ENCODE measurements at regions not wholly inside any gene's neighbourhood (a gene's known extent, or its start where the extent isn't known, plus 50 kb on each side); places are given as distances from the start of the nearest gene placed in this dataset.
A peak's percentile ranks its signal among the peaks of the same experiment; 100 is the strongest.
"Not testable (repeated sequence)": the region's sequence is repeated elsewhere in the genome, so short reads cannot be mapped to it uniquely, and the experiment has no call there.

- intact Hi-C loops (cut with DNase I), result no loop called here
- DNase-seq, result no peak
- ATAC-seq, result no peak
Measured at GRCh38 chr16:59907611-59908010, 1173.5 kb upstream of the GOT2 start.

- no peak for DNase-seq
- intact Hi-C loops (cut with DNase I), result no loop called here
- no peak for ATAC-seq
Measured at GRCh38 chr16:59905606-59906005, 1171.5 kb upstream of the GOT2 start.

- intact Hi-C loops (cut with DNase I), result no loop called here
- DNase-seq (no peak), ATAC-seq (no peak)
Measured at GRCh38 chr16:59905131-59905530, 1171.0 kb upstream of the GOT2 start.

GRCh38 chr16:59899940-59900339 is 1165.8 kb upstream of the GOT2 start:
- no peak for DNase-seq
- ATAC-seq, result no peak
- intact Hi-C loops (cut with DNase I), result no loop called here

- DNase-seq (no peak), ATAC-seq (no peak)
- intact Hi-C loops (cut with DNase I), result no loop called here
Measured at GRCh38 chr16:59892376-59892775, 1158.3 kb upstream of the GOT2 start.

GRCh38 chr16:59887856-59888255 is 1153.7 kb upstream of the GOT2 start:
- intact Hi-C loops (cut with DNase I), result no loop called here
- ATAC-seq, result no peak
- no peak for DNase-seq

- ATAC-seq (peak; percentile 82 to 92), DNase-seq (peak; percentile 57)
- intact Hi-C loops (cut with DNase I), result no loop called here
Measured at GRCh38 chr16:59886021-59886420, 1151.9 kb upstream of the GOT2 start.

GRCh38 chr16:59881376-59881775 is 1147.3 kb upstream of the GOT2 start:
- intact Hi-C loops (cut with DNase I), result no loop called here
- ATAC-seq, result no peak
- DNase-seq, result no peak

GRCh38 chr16:59880611-59881010 is 1146.5 kb upstream of the GOT2 start:
- DNase-seq, result no peak
- intact Hi-C loops (cut with DNase I), result no loop called here
- no peak for ATAC-seq

GRCh38 chr16:59878999-59879398 is 1144.9 kb upstream of the GOT2 start:
- DNase-seq (no peak), ATAC-seq (no peak)
- intact Hi-C loops (cut with DNase I), result no loop called here

- no peak for ATAC-seq
- no peak for DNase-seq
- intact Hi-C loops (cut with DNase I), result no loop called here
Measured at GRCh38 chr16:59878479-59878878, 1144.4 kb upstream of the GOT2 start.

- intact Hi-C loops (cut with DNase I), result no loop called here
- DNase-seq, result no peak
- ATAC-seq, result no peak
Measured at GRCh38 chr16:59864981-59865666, 1131.0 kb upstream of the GOT2 start.

GRCh38 chr16:59859676-59860402 is 1125.7 kb upstream of the GOT2 start:
- DNase-seq (no peak), ATAC-seq (no peak)
- intact Hi-C loops (cut with DNase I), result no loop called here

- DNase-seq (no peak), ATAC-seq (no peak)
- intact Hi-C loops (cut with DNase I), result no loop called here
Measured at GRCh38 chr16:59854846-59855439, 1120.8 kb upstream of the GOT2 start.

- no peak for DNase-seq
- intact Hi-C loops (cut with DNase I), result no loop called here
- no peak for ATAC-seq
Measured at GRCh38 chr16:59849716-59850115, 1115.6 kb upstream of the GOT2 start.

- DNase-seq (no peak), ATAC-seq (peak in 1 of 2 donors; percentile 66)
- intact Hi-C loops (cut with DNase I), result no loop called here
Measured at GRCh38 chr16:59848296-59848695, 1114.2 kb upstream of the GOT2 start.

GRCh38 chr16:59840169-59840568 is 1106.1 kb upstream of the GOT2 start:
- DNase-seq, result no peak
- no peak for ATAC-seq
- intact Hi-C loops (cut with DNase I), result no loop called here

- no peak for DNase-seq
- intact Hi-C loops (cut with DNase I), result no loop called here
Measured at GRCh38 chr16:59826767-59827166, 1092.7 kb upstream of the GOT2 start.

GRCh38 chr16:59809488-59809887 is 1075.4 kb upstream of the GOT2 start:
- intact Hi-C loops (cut with DNase I); ATAC-seq; DNase-seq: not testable (repeated sequence)

More at GRCh38 chr16:59826767-59827166, 1092.7 kb upstream of the GOT2 start:
- ATAC-seq, result no peak

- intact Hi-C loops (cut with DNase I), result no loop called here
- ATAC-seq, result no peak
Measured at GRCh38 chr16:59783191-59783590, 1049.1 kb upstream of the GOT2 start.

GRCh38 chr16:59773330-59773729 is 1039.2 kb upstream of the GOT2 start:
- DNase-seq (no peak), ATAC-seq (no peak)
- intact Hi-C loops (cut with DNase I), result no loop called here

More at GRCh38 chr16:59783191-59783590, 1049.1 kb upstream of the GOT2 start:
- no peak for DNase-seq

Measured in left cardiac atrium (tissue), 4 donors.